ENCODE measurements at regions not wholly inside any gene's neighbourhood (a gene's known extent, or its start where the extent isn't known, plus 50 kb on each side); places are given as distances from the start of the nearest gene placed in this dataset.

GRCh38 chr3:6439824-6440223 lies 421.1 kb upstream of the GRM7 start:
- no peaks in the 10 kb centered on the region for H3K36me3 ChIP-seq (replicated peaks in 1 of 2; ENCODE audit: control insufficient read depth in 1 of 2, insufficient read depth in 2 of 2, low read length in 2 of 2)

GRCh38 chr3:6444888-6445658 lies 415.8 kb upstream of the GRM7 start:
- Mint-ChIP-seq H3K4me1 (no peaks in the 10 kb centered on the region), H3K36me3 (no peaks in the 10 kb centered on the region), H3K27ac (no peak overlapping the region)

More at GRCh38 chr3:6439824-6440223, 421.1 kb upstream of the GRM7 start:
- H3K9me3 Mint-ChIP-seq = peaks cover 2 to 13% (median 8%) of the 10 kb centered on the region in 7 donors
- intact Hi-C loops (cut with micrococcal nuclease) = no loop called here
- no CpG with 5 or more reads among the region's 1 CpG for WGBS (ENCODE audit: insufficient coverage)
- no peak overlapping the region for H3K27ac Mint-ChIP-seq
- no peaks in the 10 kb centered on the region for H3K4me1 Mint-ChIP-seq
- no peak for TF ChIP-seq CTCF (IDR thresholded peaks at IDR 0.05)
- Histone ChIP-seq H3K4me2 (replicated peaks; ENCODE audit: extremely low read depth, low read length, poor library complexity, severe bottlenecking) (no peak overlapping the region), H3K9ac (ENCODE audit: insufficient read depth, low read length, poor library complexity, severe bottlenecking) (no peak overlapping the region), H3K27me3 (ENCODE audit: control insufficient read depth in 2 of 2, insufficient read depth in 2 of 2, low read length in 2 of 2) (no peaks in the 10 kb centered on the region), H4K20me1 (ENCODE audit: insufficient read depth, low read length) (no peaks in the 10 kb centered on the region), H3K4me3 (replicated peaks in 1 of 3; ENCODE audit: low read depth in 2 of 3, low read length in 3 of 3) (no peak overlapping the region), H2AFZ (ENCODE audit: insufficient read depth, low read depth, low read length, poor library complexity, severe bottlenecking) (no peak overlapping the region), H3K27ac (ENCODE audit: low read depth in 1 of 2, low read length in 2 of 2) (no peak overlapping the region), H3K9me3 (replicated peaks in 1 of 2; ENCODE audit: control insufficient read depth in 1 of 2, insufficient read depth in 1 of 2, low read length in 2 of 2) (peaks cover 0 to 5% of the 10 kb centered on the region in 2 donors), H3K4me1 (ENCODE audit: control insufficient read depth in 1 of 2, insufficient read depth in 2 of 2, low read length in 2 of 2) (no peaks in the 10 kb centered on the region), H3K79me2 (ENCODE audit: insufficient read depth, low read length) (no peaks in the 10 kb centered on the region)
- H3K36me3 Mint-ChIP-seq = no peaks in the 10 kb centered on the region
- no peak overlapping the region for H3K4me3 Mint-ChIP-seq
- DNase-seq = no peak
- H3K27me3 Mint-ChIP-seq (ENCODE audit: low read depth in 3 of 3) = peaks cover 0 to 1% (median 0%) of the 10 kb centered on the region in 3 donors

More at GRCh38 chr3:6444888-6445658, 415.8 kb upstream of the GRM7 start:
- no peaks in the 10 kb centered on the region for H3K36me3 ChIP-seq (replicated peaks in 1 of 2; ENCODE audit: control insufficient read depth in 1 of 2, insufficient read depth in 2 of 2, low read length in 2 of 2)
- WGBS (ENCODE audit: insufficient coverage) = 67% methylated on average over 1 of the region's 1 CpG
- no peak for DNase-seq
- H3K4me3 ChIP-seq (replicated peaks in 1 of 3; ENCODE audit: low read depth in 2 of 3, low read length in 3 of 3) = no peak overlapping the region
- peaks cover 0 to 15% (median 8%) of the 10 kb centered on the region in 7 donors for H3K9me3 Mint-ChIP-seq
- no peaks in the 10 kb centered on the region for H4K20me1 ChIP-seq (ENCODE audit: insufficient read depth, low read length)
- H3K4me1 ChIP-seq (ENCODE audit: control insufficient read depth in 1 of 2, insufficient read depth in 2 of 2, low read length in 2 of 2) = no peaks in the 10 kb centered on the region
- intact Hi-C loops (cut with micrococcal nuclease) = no loop called here
- no peak for TF ChIP-seq CTCF (IDR thresholded peaks at IDR 0.05)
- no peak overlapping the region for H3K4me3 Mint-ChIP-seq
- H3K4me2 ChIP-seq (replicated peaks; ENCODE audit: extremely low read depth, low read length, poor library complexity, severe bottlenecking) = no peak overlapping the region
- no peak overlapping the region for H3K9ac ChIP-seq (ENCODE audit: insufficient read depth, low read length, poor library complexity, severe bottlenecking)
- H3K9me3 ChIP-seq (replicated peaks in 1 of 2; ENCODE audit: control insufficient read depth in 1 of 2, insufficient read depth in 1 of 2, low read length in 2 of 2) = peaks cover 4 to 19% of the 10 kb centered on the region in 2 donors
- no peaks in the 10 kb centered on the region for H3K79me2 ChIP-seq (ENCODE audit: insufficient read depth, low read length)
- no peak overlapping the region for H2AFZ ChIP-seq (ENCODE audit: insufficient read depth, low read depth, low read length, poor library complexity, severe bottlenecking)
- H3K27ac ChIP-seq (ENCODE audit: low read depth in 1 of 2, low read length in 2 of 2) = no peak overlapping the region
- H3K27me3 ChIP-seq (ENCODE audit: control insufficient read depth in 2 of 2, insufficient read depth in 2 of 2, low read length in 2 of 2) = no peaks in the 10 kb centered on the region
- H3K27me3 Mint-ChIP-seq (ENCODE audit: low read depth in 3 of 3) = peaks cover 0 to 1% (median 0%) of the 10 kb centered on the region in 3 donors
